ENCODE measurements at regions not wholly inside any gene's neighbourhood (a gene's known extent, or its start where the extent isn't known, plus 50 kb on each side); places are given as distances from the start of the nearest gene placed in this dataset.

DNA sequence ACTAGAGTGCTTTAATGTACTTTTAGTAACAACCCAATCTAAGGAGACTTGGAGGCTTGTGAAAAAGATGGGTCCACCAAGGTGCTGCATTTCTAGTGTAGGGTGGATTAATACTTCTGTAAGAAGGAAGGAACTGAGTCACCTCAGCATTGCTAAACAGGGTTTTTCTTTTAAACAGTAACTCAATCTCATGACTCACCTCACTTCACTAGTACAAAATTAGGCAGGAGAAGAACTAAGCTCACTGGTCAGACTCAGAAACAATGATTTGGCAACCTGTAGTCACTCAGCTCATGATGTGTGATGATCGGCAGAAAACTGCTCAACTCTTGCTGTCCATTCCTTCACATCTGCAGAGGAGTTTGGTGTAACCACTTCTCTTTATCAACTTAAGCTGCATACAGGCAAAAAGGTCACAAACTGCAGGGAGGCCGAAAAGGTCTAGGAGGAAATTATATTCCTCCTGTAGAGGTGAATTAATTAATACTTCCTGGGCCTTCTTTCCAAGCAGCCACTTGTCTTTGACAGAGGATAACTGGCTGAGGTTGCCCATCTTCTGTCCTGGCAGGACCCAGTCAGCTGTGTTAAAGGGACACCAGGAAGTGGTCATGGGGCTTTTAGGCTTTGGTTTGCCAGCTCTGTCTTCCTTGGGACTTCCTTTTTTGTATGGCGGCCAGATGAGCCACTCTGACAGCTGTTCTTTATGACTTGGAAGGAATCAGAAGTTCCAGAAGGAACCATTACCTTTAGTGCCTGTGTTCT lies 466.9 kb downstream of the FUT8 start:
- DNase-seq: no peak

DNA sequence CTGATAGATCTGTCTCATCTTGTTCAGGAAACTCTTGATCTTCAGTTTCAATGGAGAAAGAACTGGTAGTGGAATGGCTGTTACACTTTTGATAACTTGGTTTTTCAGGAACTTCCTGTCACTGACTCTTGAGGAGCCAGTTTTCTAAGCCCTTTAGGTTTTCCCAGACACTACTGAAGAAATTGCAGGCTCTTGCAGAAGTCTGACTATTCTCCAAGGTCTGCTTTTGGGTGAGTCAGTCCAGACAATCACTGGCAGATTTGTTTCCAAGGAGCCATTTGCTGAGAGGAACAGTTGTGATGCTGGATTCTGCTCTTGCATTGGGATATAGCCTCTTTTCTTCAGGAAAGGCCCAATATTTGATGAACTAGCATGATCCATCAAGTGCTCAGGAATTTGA lies 468.0 kb downstream of the FUT8 start:
- no peak for DNase-seq

DNA sequence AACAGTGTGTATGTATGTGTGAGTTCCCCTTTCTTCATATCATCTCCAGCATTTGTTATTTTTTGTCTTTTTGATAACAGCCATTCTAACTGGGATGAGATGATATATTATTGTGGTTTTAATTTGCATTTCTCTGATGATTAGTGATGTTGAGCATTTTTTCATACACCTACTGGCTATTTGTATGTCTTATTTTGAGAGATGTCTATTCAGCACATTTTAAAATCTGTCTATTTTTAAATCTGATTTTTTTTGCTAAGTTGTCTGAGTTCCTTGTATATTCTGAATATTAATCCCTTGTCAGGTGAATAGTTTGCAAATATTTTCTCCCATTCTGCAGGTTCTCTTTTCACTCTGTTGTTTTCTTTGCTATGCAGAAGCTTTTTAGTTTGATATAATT lies 469.1 kb downstream of the FUT8 start:
- DNase-seq: no peak

DNA sequence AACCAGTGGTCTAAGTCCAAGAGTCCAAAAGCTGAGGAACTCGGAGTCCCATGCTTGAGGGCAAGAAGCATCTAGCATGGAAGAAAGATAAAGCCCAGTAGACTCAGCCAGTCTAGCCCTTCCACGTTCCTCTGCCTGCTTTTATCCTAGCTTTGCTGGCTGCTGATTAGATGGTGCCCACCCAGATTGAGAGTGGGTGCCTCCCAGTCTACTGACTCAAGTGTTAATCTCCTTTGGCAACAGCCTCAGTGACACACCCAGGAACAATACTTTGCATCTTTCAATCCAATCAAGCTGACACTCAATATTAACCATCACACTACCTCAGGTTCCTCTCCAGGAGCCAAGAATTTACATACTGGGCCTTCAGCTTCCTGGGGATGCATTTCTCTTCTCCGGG lies 476.1 kb downstream of the FUT8 start:
- no peak for DNase-seq

DNA sequence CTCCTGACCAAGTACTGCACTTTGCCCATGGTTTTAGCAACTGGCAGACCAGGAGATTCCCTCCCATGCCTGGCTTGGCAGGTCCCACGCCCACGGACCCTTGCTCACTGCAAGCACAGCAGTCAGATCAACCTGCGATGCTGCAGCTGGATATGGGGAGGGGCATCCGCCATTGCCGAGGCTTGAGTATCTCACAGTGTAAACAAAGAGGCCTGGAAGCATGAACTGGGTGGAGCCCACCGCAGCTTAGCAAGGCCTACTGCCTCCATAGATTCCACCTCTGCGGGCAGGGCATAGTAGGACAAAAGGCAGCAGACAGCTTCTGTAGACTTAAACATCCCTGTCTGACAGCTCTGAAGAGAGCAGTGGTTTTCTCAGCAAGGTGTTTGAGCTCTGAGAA lies 479.8 kb downstream of the FUT8 start:
- no peak for DNase-seq

DNA sequence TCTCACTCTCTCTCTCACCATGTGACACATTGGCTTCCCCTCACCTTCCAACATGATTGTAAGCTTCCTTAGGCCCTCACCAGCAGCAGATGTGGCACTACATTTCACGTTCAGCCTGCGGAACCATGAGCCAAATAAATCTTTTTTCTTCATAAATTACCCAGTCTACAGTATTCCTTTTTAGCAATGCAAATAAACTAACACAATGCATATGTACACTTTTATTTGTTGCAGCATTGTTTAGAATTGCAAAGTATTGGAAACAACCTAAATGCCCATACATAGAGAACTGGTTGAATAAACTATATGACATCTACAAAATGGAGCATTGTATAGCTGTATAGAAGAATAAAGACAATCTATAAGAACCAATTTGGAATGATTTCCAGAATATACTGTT lies 487.6 kb downstream of the FUT8 start:
- no peak for DNase-seq

DNA sequence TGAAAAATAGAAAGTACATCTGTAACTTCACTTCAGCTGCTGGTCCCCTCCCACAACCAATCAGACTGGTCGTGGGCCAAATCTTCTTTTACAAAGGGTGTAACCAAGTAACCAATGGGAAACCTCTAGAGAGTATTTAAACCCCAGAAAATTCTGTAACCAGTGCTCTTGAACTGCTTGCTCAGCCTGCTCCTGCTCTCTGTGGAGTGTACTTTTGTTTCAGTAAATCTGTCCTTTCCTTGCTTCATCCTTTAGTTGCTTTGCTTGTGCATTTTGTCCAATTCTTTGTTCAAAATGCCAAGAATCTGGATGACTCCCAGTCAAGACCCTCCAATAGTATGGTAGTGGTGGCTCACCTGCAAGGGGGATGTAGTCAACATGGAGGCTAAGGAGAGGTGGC lies 489.1 kb downstream of the FUT8 start:
- no peak for DNase-seq

DNA sequence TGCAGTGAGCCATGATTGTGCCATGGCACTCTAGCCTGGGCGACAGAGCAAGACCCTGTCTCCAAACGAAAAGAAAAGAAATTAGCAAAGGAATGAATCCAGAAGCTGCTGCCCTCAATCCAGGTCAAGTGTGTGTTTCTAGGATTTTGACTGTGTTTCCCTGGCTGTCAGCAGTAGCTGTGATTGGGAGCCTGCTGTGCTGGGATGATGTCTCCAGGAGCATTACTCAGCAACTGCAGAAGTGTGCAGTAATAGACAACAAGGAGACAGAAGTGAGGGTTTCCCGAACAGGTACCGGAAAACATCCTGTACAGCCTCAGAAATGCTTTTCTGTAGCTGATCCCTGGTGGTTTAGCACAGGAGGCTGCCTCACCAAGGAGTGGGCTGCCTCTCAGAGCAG lies 492.5 kb downstream of the FUT8 start:
- no peak for DNase-seq

DNA sequence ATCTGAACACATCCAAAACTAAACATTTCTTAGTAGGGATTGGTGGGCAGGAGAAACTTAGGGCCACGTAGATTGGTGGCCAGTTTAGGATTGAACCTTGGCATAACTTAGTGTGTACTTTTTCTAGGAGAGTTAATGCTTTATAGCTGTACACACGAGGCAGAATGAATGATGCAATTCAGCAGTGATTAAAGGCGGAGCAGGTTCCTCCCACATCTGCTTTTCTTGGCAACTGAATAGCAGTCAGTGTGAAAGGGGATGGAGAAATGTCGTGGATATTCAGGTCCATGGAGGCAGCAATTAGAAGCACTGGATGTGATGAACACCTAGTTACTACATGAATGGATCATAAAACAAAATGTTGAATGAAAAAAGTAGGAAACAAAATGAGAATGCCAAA lies 493.8 kb downstream of the FUT8 start:
- no peak for DNase-seq

DNA sequence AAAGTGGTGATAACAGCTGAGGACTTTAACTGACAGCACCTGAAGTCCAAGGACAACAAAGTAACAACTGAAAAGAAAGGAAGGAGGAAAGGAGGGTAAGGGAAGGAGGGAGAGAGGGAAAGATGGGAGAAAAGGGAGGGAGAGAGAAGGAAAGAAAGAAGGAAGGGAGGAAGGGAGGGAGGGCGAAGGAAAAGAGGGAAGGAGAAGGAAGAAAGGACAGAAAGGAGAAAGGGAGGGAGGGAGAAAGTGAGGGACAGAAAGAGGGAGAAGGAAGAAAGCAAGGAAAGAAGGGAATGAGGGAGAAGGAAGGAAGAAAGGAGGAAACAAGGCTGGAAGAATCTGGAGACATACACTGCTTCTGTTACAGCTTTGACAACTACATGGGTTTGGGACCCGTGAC lies 494.4 kb downstream of the FUT8 start:
- no peak for DNase-seq

DNA sequence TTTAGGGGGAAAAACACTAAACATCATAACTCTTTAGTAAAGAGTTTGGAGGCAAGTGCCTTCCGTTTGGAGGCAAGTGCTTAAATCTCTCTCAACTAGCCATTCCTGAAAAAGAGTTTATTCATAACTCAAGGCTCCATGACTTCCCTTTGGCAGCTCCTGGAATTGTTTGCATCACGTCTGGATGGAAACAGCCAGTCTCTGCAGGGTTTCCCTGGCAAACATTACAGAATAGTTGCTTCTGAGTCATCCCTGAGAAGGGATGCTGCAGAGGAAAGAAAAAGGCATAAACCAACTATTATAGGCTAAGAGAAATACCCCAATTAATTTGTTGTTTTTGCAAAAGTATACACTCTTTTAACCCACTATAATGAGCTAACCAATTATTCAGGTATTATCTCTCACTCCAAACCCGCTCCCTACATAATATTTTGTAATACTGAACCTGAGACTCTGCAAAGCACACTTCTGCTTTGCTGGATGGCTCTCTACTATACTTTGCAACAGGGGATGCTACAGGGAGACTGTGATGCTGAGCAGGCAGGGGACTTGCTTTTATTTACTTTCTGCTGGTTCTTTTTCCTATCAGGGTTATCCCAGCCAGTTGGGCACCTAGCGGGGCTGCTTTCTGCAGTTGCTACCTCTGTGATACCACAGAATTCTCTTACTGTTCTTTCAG lies 497.7 kb downstream of the FUT8 start:
- no peak for DNase-seq

DNA sequence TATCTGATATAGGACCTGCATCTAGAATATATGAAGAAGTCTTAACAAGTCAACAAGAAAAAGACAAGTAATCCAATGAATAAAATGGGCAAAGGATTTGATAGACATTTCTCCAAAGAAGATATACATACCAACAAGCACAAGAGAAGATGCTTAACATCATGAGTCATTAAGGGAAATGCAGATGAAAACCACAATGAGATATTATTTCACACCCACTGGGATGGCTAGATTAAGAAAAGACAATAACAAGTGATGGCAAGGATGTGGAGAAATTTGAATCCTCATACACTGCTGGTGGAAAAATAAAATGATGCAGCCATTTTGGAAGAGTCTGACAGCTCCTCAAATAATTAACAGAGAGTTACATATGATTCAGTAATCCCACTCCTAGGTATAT lies 502.6 kb downstream of the FUT8 start:
- DNase-seq: no peak

DNA sequence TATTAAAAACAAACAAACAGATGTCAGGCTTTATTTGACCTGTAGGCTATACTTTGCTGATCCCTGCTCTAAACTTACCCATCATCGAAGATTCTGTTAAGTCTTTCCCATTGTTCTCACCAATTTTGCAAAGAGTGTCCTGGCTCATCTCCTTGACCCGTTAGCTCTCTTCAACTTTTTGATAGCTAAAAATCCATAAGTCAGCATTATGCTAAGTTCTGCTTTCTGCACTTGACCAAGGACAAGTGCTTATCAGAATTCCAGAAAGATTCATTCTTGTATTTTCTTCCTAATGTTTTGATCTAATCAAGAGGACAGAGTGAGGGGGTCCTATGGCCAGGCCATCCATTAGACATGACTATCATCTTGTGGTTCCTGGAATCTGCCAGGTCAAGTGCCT lies 503.5 kb downstream of the FUT8 start:
- no peak for DNase-seq

DNA sequence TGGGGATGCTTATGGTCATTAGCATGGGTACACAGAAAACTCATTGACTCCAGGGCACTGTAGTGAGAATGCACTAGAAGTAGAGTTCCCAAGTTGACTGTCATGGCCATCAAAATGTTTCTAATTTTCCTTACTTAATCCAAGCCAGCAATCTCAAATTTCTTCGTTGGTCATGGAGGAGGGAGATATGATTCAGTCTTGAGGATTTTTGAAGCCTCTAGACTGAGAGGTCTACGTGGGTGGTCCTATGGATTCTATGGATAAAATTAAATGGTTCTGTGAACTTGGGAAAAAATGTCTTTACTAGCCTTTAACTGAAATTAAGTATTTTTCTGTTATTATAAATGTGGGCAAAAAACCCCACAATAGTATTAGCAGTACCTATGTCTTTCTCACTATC lies 508.5 kb downstream of the FUT8 start:
- DNase-seq: no peak

DNA sequence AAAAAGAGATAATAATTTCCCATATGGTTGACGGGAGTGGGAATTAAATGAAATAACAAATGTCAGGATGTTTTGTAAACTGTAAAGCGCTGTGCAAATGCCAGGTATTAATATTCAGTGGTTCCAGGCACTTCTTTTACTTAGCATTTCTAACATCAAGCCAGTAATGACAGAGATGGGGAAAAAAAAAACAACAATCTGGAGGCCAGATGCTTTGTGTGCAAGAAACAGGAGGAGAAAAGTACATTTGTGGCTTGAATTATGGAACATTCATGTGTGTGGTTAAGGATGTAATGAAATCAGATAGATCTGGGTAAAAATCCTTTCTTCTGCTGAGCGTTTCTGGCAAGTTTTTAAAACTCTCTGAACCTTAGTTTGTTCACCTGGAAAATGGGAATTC lies 509.6 kb downstream of the FUT8 start:
- DNase-seq: no peak

DNA sequence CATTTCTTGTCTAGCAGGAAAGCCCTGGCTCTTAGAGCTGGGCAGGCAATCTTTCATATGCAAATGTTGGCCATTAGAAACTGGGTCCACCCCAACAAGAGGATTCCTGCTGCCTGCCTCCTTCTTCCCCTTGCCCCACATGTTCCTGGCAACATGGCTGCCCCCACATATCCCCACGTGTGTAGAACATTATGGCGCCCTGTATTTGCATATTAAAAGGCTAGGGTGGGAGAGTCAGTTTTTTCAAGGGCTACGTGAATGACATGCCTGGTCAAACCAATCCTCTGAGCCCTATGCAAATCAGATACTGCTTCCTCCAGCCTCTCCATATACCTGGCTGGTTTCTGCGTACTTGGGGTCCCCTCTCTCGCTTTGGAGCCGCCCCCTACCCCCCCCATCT lies 514.0 kb downstream of the FUT8 start:
- no peak for DNase-seq

DNA sequence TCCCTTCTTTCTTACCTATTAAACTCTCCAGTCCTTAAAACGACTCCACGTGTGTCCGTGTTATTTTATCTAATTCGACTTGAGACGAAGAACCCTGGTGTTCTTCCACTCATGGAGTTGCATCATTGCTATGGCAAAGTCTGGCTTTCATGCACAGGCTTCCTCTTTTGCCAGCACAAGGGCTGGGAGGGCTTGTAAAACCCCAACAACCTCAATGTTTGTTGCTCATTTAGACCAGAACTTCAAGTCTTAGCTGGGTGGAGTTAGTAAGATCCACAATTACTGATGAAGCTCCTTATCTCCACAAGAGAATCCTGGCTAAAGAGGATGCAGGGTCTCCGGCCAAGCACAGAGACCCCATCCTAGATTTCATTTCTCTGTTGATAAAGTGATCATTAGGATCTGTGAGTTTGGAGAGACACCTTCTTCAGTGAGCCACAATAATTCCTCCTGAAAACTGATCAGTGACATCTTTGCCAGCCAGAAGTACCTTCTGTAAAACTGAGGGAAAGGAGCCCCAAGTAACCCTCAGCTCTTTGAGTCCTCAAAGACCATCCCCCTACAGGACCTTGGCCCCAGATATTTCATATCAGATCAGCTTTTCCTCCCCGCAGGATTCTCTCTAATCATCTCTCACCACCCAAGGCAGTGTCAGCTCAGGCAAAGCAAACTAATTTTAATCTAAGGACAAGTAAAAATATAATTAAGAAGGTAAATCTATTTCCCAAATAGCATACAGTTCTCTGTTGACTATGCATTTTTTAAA lies 514.6 kb downstream of the FUT8 start:
- DNase-seq: no peak

DNA sequence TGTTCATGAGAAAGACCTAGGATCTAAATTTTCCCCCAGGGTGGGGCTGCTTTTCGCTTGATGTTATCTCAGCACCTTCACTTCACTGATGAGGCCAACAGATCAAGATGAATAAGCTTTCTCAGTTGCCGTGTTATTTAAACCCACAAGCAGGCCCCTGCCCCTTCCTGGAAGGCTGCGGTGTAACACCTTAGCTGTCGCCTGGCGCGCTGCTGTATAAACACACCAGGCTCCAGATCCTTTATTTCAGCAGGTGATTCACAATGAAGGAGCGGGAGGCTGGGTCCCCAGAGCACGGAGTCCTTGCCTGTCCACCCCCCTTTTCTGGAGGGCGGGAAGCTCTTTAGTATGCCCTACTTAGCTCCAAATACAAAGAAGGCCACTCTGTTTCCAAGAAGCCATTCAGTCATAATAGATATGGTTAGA lies 515.4 kb downstream of the FUT8 start:
- DNase-seq: peak; percentile 84

DNA sequence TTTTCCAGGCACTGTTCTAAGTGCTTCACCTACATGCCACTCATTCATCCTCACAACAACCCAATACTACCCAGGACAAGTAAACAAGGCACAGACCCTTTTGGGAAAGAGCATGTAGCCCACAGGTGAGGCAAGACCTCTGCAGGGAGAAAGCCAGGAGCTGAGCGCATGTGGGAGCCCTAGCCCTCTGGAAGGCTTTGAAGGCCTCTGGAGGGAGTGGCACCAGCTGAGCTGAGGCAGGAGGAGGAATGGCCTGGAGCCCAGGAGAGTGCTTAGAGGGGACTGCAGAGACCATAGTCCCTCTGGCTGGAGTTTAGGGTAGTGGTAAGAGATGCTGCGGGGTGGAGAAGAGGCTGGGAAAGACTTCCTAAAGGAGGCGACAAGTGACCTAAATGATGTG lies 516.5 kb downstream of the FUT8 start:
- no peak for DNase-seq

DNA sequence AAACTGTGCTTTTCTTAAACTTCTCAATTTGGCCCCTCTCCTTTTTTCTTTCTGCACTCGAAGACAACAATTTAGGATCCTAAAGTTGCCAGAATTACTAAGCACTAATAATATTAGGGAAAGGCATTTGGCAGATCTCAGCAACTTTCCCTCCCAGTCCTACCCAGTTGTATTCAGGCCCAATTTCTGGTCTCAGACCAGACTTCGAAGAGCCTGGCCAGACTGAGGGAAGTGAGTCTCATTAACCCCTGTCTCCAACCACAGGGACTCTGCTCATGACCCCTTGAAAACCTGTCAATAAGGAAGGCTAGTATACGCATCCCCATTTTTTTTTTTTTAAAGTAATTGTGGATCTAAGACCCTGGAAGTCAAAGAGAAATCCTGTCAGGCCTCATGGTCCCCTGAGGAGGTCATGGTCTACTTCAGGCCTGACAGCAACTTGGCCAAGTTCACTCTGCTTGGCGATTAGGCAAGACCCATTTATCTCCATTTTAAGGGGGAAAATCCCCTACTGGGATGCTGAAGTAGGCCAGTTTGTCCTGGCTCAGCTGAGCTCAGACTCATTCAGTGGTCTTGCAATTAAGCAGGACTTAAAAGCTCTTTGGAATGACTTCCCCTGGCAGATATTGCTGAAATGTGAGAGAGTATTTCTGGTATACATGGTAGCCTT lies 521.0 kb downstream of the FUT8 start:
- DNase-seq: no peak

DNA sequence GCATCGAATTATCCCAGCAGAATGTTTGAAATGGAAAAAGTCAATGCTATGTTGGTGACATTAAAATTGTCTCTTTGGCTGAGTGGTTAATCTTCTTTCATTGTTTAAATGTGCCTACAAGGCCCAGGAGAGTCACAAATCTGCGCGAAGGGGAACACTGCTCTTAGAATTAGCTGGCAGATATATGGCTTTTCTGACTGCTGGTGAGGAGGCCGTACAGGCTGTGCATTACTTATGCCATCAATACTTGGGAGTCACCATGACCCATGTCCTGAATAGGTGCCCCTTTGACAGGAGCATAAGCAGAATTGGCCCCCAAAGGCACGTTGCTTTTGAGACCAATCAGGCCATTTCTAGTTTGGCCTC lies 521.5 kb downstream of the FUT8 start:
- no peak for DNase-seq

DNA sequence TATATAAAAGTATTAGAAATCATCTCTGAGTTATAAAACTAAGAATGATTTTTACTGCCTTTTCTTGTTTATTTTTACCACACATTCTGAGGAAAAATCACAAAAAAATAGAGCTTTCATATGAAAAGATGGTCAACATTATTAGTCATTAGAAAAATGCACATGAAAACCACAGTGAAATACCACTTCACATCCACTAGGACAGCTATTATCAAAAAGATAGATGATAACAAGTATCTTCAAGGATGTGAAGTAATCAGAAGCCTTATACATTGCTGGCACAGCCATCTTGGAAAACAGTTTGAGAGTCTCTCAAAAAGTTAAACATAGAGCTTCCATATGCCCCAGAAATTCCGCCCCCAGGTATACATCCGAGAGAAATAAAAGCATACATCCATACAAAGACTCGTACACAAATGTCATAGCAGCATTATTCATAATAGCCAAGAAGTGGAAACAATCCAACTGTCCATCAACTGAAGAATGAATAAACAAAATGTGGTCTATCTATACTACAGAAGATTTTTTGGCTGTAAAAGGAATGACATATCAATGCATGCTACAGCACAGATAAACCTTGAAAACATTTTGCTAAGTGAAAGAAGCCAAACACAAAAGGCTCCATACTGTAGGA lies 523.9 kb downstream of the FUT8 start:
- no peak for DNase-seq
